ENCODE measurements at regions not wholly inside any gene's neighbourhood (a gene's known extent, or its start where the extent isn't known, plus 50 kb on each side); places are given as distances from the start of the nearest gene placed in this dataset.
A peak's percentile ranks its signal among the peaks of the same experiment; 100 is the strongest.

DNA sequence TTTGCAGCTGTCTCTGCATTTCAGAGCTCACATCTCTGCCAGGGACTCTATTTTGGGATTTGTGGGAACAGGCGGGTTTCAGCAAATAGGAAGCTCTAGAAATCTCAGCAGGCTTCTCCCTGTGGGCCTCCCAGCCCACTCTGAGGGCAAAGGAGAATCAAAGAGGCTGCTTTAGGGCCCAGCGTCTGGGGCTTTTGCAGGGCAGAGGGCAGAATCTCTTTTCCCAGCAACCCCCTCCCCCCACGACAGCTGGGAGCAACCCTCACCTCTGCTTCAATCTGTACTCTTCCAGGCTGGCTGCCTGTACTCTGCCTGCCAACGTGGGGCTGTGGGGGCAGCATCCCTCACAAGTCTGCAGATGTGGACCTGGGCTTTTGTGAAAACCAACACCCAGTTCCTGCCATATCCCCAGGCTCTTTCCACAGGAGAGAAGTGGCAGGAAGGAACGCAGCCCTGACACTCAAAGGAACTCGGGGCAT lies 529.6 kb upstream of the TBX3 start:
- Histone ChIP-seq H3K4me1 (peaks cover 0 to 13% (median 0%) of the 10 kb centered on the region in 10 experiments; a peak in 4 of 20 replicates), H3K36me3 (no peaks in the 10 kb centered on the region), H3K4me3 (no peak overlapping the region), H3K27me3 (no peaks in the 10 kb centered on the region), H3K27ac (no peak overlapping the region), H3K9me3 (replicated peaks in 1 of 11) (peaks cover 0 to 5% (median 0%) of the 10 kb centered on the region in 11 experiments; a peak in 2 of 22 replicates), H3K4me2 (peak overlapping the region in 4 of 11 experiments; percentile 8 to 29 (median 12); a peak in 3 of 22 replicates), H3K9ac (peak overlapping the region in 1 of 11 experiments; percentile 8; a peak in 1 of 22 replicates), H4K20me1 (no peaks in the 10 kb centered on the region)
- no peak for TF ChIP-seq Cebpa-rat (IDR thresholded peaks at IDR 0.05)

- peak overlapping the region in 2 of 11 experiments; percentile 8; a peak in 1 of 22 replicates for H3K4me2 ChIP-seq
- peaks cover 0 to 5% (median 0%) of the 10 kb centered on the region in 11 experiments; a peak in 2 of 22 replicates for H3K9me3 ChIP-seq (replicated peaks in 1 of 11)
- peaks cover 0 to 13% (median under 1%) of the 10 kb centered on the region in 10 experiments; a peak in 7 of 20 replicates for H3K4me1 ChIP-seq
- H4K20me1 ChIP-seq: no peaks in the 10 kb centered on the region
- TF ChIP-seq Cebpa-rat (IDR thresholded peaks at IDR 0.05): no peak
- no peaks in the 10 kb centered on the region for H3K27me3 ChIP-seq
- H3K27ac ChIP-seq: no peak overlapping the region
- no peak overlapping the region for H3K9ac ChIP-seq
- no peak overlapping the region for H3K4me3 ChIP-seq
- no peaks in the 10 kb centered on the region for H3K36me3 ChIP-seq
Measured at GRCh38 chr12:115213118-115213517, 529.1 kb upstream of the TBX3 start.

DNA sequence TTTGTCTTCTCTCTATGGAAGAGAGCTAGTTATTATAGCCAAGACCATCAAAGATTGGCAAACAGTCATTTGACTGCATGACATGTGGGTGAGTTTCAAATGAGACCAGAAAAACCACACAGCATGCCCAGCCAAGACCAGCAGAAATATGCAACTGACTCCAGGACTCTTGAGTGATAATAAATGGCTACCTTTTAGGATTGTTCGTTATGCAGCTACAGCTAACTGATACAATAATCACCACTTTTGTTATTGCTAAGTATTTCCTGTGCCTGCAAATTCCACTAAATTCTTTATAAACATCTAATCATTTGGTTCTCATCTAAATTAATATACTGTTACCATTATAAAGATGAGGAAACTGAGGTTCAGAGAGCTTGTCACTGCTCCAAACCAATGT lies 528.4 kb upstream of the TBX3 start:
- H3K4me3 ChIP-seq: no peak overlapping the region
- peaks cover 0 to 5% (median 0%) of the 10 kb centered on the region in 11 experiments; a peak in 2 of 22 replicates for H3K9me3 ChIP-seq (replicated peaks in 1 of 11)
- H3K4me2 ChIP-seq: no peak overlapping the region
- H4K20me1 ChIP-seq: no peaks in the 10 kb centered on the region
- H3K27ac ChIP-seq: no peak overlapping the region
- no peaks in the 10 kb centered on the region for H3K27me3 ChIP-seq
- no peaks in the 10 kb centered on the region for H3K36me3 ChIP-seq
- H3K4me1 ChIP-seq: peaks cover 0 to 21% (median 6%) of the 10 kb centered on the region in 10 experiments; a peak in 8 of 20 replicates
- no peak overlapping the region for H3K9ac ChIP-seq
- no peak for TF ChIP-seq Cebpa-rat (IDR thresholded peaks at IDR 0.05)

- no peaks in the 10 kb centered on the region for H3K36me3 ChIP-seq
- peaks cover 0 to 37% (median 7%) of the 10 kb centered on the region in 10 experiments; a peak in 10 of 20 replicates for H3K4me1 ChIP-seq
- no peak overlapping the region for H3K4me2 ChIP-seq
- H3K4me3 ChIP-seq: no peak overlapping the region
- peaks cover 0 to 5% (median 0%) of the 10 kb centered on the region in 11 experiments; a peak in 2 of 22 replicates for H3K9me3 ChIP-seq (replicated peaks in 1 of 11)
- H3K27me3 ChIP-seq: no peaks in the 10 kb centered on the region
- no peak for TF ChIP-seq Cebpa-rat (IDR thresholded peaks at IDR 0.05)
- H4K20me1 ChIP-seq: no peaks in the 10 kb centered on the region
- no peak overlapping the region for H3K9ac ChIP-seq
- no peak overlapping the region for H3K27ac ChIP-seq
Measured at GRCh38 chr12:115210533-115211252, 526.7 kb upstream of the TBX3 start.

- Histone ChIP-seq H3K4me3 (no peak overlapping the region), H3K27ac (no peak overlapping the region), H3K9ac (no peak overlapping the region), H3K4me2 (peak overlapping the region in 1 of 11 experiments; percentile 12; a peak in 1 of 22 replicates), H4K20me1 (no peaks in the 10 kb centered on the region), H3K4me1 (peaks cover 2 to 52% (median 17%) of the 10 kb centered on the region in 10 experiments; a peak in 17 of 20 replicates), H3K36me3 (no peaks in the 10 kb centered on the region), H3K9me3 (replicated peaks in 1 of 11) (peaks cover 0 to 5% (median 0%) of the 10 kb centered on the region in 11 experiments; a peak in 2 of 22 replicates), H3K27me3 (no peaks in the 10 kb centered on the region)
- TF ChIP-seq Cebpa-rat (IDR thresholded peaks at IDR 0.05): no peak
Measured at GRCh38 chr12:115209230-115209629, 525.3 kb upstream of the TBX3 start.

DNA sequence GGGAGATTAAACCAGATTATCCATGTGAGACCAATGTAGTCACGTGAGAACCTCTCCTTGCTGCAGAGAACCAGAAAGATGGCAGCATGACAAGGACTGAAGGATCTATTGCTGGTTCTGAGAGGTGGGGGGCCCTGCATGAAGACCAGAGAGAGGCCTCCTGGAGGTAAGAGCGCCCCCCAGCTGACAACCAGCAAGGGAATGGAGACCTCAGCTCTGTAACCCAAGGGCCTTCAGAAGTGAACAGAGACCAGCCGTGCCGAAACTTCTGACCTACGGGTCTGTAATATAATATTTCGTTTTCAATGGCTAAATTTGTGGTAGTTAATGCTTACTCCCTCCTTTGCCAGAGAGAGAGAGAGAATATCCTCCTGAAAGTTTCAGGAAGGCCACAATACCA lies 524.1 kb upstream of the TBX3 start:
- Histone ChIP-seq H3K36me3 (no peaks in the 10 kb centered on the region), H3K9me3 (replicated peaks in 1 of 11) (peaks cover 0 to 5% (median 0%) of the 10 kb centered on the region in 11 experiments; a peak in 2 of 22 replicates), H3K9ac (no peak overlapping the region), H3K4me3 (no peak overlapping the region), H3K27me3 (0 out of 22 replicates have a peak, but pooled peaks cover 0 to 4% (median 0%) of the 10 kb centered on the region in 11 experiments), H3K4me2 (peak overlapping the region in 3 of 11 experiments; percentile 10 to 32 (median 32); a peak in 3 of 22 replicates), H3K4me1 (peaks cover 10 to 63% (median 22%) of the 10 kb centered on the region in 10 experiments; a peak in 18 of 20 replicates), H3K27ac (no peak overlapping the region), H4K20me1 (no peaks in the 10 kb centered on the region; a peak in 1 of 22 replicates)
- no peak for TF ChIP-seq Cebpa-rat (IDR thresholded peaks at IDR 0.05)

- no peak overlapping the region for H3K4me3 ChIP-seq
- H3K36me3 ChIP-seq: no peaks in the 10 kb centered on the region
- H3K9me3 ChIP-seq (replicated peaks in 1 of 11): peaks cover 0 to 4% (median 0%) of the 10 kb centered on the region in 11 experiments; a peak in 2 of 22 replicates
- no peaks in the 10 kb centered on the region; a peak in 1 of 22 replicates for H4K20me1 ChIP-seq
- TF ChIP-seq Cebpa-rat (IDR thresholded peaks at IDR 0.05): no peak
- no peak overlapping the region for H3K9ac ChIP-seq
- H3K4me1 ChIP-seq: peaks cover 10 to 63% (median 22%) of the 10 kb centered on the region in 10 experiments; a peak in 18 of 20 replicates
- H3K27me3 ChIP-seq: 0 out of 22 replicates have a peak, but pooled peaks cover 0 to 6% (median 0%) of the 10 kb centered on the region in 11 experiments
- H3K27ac ChIP-seq: no peak overlapping the region
- H3K4me2 ChIP-seq: peak overlapping the region in 3 of 11 experiments; percentile 10 to 32 (median 32); a peak in 6 of 22 replicates
Measured at GRCh38 chr12:115207216-115207915, 523.4 kb upstream of the TBX3 start.

DNA sequence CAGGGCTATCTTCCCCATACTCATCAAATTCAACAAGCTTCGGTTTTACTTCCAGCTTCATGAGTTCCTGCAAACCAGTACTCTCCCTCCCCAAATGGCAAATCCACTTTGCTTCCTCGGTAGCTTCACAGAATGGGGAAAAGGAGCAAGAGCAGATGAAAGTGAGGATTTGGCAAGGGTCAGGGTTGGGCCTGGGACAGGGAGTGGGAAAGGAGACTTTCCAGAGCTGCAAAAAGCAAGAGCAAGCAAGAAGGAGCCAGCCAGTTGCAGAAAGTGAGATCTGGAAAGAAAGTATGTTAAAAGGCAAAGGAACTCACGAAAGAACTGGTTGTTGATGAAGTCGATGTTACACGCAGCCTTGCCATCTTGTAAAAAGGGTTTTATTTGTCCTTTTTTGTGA lies 522.8 kb upstream of the TBX3 start:
- Histone ChIP-seq H3K4me3 (no peak overlapping the region), H3K36me3 (no peaks in the 10 kb centered on the region), H3K9ac (no peak overlapping the region), H3K27ac (no peak overlapping the region), H3K4me2 (peak overlapping the region in 2 of 11 experiments; percentile 32; a peak in 3 of 22 replicates), H3K4me1 (peaks cover 10 to 63% (median 22%) of the 10 kb centered on the region in 10 experiments; a peak in 18 of 20 replicates), H3K27me3 (peaks cover 0 to 6% (median 0%) of the 10 kb centered on the region in 11 experiments; a peak in 1 of 22 replicates), H4K20me1 (no peaks in the 10 kb centered on the region; a peak in 1 of 22 replicates), H3K9me3 (replicated peaks in 1 of 11) (no peaks in the 10 kb centered on the region)
- no peak for TF ChIP-seq Cebpa-rat (IDR thresholded peaks at IDR 0.05)

Data from BLaER1 treated with 17β-estradiol and CSF1 and Interleukin-3, amounts not matched to agents 10 nM and 100 nM (cell line).